Left ventricle myocardium inferior (tissue), 1 donor: ENCODE measurements at regions not wholly inside any gene's neighbourhood (a gene's known extent, or its start where the extent isn't known, plus 50 kb on each side); places are given as distances from the start of the nearest gene placed in this dataset.

ENCODE experiments used
- DNase-seq: peaks from one replicate; pipeline ENCODE4 v3.0.0-alpha.2; 2020
- H3K27ac ChIP-seq: fragments of 200-600 bp; replicated peaks from 2 replicates; pipeline ENCODE4 v1.8.0; 2021
- H3K27me3 ChIP-seq: fragments of 200-600 bp; 2 replicates; pipeline ENCODE4 v1.8.0; 2021; ENCODE audit warnings: low read depth
- H3K36me3 ChIP-seq: fragments of 200-600 bp; 2 replicates; pipeline ENCODE4 v1.8.0; 2021
- H3K4me1 ChIP-seq: fragments of 200-600 bp; 2 replicates; pipeline ENCODE4 v1.8.0; 2021
- H3K4me3 ChIP-seq: fragments of 200-600 bp; 2 replicates; pipeline ENCODE4 v1.8.0; 2021; ENCODE audit warnings: mild to moderate bottlenecking, moderate library complexity
- H3K9me3 ChIP-seq: fragments of 200-600 bp; replicated peaks from 2 replicates; pipeline ENCODE4 v1.8.0; 2021
- intact Hi-C: fragments of 100-400 bp; cut with micrococcal nuclease; formaldehyde crosslinking; loops from one replicate; pipeline ENCODE4 v1.11.0; 2022
- TF ChIP-seq, protein P1 (sequence below): fragments of 200-600 bp; IDR thresholded peaks from 2 replicates; pipeline ENCODE4 v1.8.0; 2021; ENCODE audit warnings: antibody characterized with exemption, mild to moderate bottlenecking, borderline replicate concordance
- donor health status: DM: no; HTN: yes; CAD: no; lungs with severe emphysema.

DNA sequence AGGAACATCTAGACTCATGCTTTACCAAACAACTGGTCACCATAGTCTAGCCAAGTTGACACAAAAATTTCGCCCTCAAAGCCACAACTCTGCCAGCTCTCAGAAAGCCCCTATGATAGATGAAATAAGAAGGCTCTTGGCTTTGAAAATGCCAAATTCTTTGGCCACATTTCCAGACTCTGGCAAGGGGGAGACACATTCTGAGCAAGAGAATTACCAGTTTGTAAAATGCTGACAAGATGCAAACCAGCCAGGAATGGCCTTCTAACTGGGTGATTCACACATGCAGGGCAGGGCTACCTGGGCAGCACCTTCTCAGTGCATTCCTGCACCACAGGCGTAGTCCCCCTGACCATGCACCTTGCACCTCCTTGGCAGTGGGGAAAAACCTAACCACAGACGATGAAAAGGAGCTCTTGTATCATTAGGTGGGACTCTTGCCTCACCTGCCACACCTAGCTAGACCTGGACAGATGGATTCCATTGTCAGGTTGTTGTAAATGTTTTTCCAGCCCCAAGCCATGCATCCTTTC, 77.4 kb upstream of the CPEB2 start:
- intact Hi-C loops: no loop called here
- no peak for DNase-seq
- Histone ChIP-seq H3K4me3 (no peak overlapping the region), H3K36me3 (no peaks in the 10 kb centered on the region), H3K4me1 (peaks cover 12% of the 10 kb centered on the region), H3K9me3 (no peaks in the 10 kb centered on the region), H3K27me3 (no peaks in the 10 kb centered on the region), H3K27ac (no peak overlapping the region)
- TF ChIP-seq, protein P1, sequence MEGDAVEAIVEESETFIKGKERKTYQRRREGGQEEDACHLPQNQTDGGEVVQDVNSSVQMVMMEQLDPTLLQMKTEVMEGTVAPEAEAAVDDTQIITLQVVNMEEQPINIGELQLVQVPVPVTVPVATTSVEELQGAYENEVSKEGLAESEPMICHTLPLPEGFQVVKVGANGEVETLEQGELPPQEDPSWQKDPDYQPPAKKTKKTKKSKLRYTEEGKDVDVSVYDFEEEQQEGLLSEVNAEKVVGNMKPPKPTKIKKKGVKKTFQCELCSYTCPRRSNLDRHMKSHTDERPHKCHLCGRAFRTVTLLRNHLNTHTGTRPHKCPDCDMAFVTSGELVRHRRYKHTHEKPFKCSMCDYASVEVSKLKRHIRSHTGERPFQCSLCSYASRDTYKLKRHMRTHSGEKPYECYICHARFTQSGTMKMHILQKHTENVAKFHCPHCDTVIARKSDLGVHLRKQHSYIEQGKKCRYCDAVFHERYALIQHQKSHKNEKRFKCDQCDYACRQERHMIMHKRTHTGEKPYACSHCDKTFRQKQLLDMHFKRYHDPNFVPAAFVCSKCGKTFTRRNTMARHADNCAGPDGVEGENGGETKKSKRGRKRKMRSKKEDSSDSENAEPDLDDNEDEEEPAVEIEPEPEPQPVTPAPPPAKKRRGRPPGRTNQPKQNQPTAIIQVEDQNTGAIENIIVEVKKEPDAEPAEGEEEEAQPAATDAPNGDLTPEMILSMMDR: no peak

DNA sequence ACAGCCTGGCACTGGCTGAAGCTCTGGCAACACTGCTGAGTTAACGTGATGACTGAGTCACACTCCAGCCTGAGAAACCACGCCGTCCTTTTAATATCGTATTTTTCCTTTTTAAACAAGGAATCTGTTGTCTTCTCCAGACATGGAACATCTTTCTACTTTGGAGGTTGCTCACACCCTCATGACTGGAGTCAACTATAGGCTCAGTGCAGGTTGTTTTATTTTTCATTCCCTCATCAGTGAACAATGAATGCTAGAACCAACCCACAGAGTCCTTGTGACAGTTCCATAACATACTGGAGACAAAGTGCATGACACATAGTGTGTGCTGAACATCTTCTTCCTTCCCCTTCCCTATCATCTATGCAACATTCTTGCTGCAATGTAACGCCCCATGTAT, 76.8 kb upstream of the CPEB2 start:
- no peaks in the 10 kb centered on the region for H3K27me3 ChIP-seq
- no peak overlapping the region for H3K4me3 ChIP-seq
- no peaks in the 10 kb centered on the region for H3K9me3 ChIP-seq
- TF ChIP-seq, protein P1: no peak
- H3K36me3 ChIP-seq: no peaks in the 10 kb centered on the region
- DNase-seq: no peak
- intact Hi-C loops: no loop called here
- H3K4me1 ChIP-seq: peaks cover 12% of the 10 kb centered on the region
- H3K27ac ChIP-seq: no peak overlapping the region

DNA sequence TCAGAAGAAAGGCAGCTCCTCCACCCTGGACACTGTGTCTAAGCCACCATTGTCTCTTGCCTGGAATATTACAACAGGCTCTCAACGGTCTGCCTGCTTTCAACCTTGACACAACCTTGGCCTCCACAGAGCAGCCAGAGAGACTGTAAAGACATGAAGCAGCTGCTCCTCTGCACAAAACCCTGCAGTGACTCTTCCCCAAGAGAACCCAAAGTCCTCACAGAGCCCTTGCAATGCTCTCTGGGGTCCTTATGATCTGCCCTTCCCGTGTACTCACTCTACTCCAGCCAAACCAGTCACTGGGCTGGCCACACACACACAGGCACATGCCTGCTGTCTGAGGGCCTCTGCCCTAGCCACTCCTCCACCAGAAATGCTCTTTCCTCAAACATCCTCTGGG, 75.9 kb upstream of the CPEB2 start:
- H3K4me3 ChIP-seq: no peak overlapping the region
- no peak for DNase-seq
- H3K27me3 ChIP-seq: no peaks in the 10 kb centered on the region
- no peaks in the 10 kb centered on the region for H3K36me3 ChIP-seq
- no peaks in the 10 kb centered on the region for H3K9me3 ChIP-seq
- H3K4me1 ChIP-seq: peaks cover 12% of the 10 kb centered on the region
- intact Hi-C loops: no loop called here
- H3K27ac ChIP-seq: peak overlapping the region; percentile 51
- TF ChIP-seq, protein P1: no peak

DNA sequence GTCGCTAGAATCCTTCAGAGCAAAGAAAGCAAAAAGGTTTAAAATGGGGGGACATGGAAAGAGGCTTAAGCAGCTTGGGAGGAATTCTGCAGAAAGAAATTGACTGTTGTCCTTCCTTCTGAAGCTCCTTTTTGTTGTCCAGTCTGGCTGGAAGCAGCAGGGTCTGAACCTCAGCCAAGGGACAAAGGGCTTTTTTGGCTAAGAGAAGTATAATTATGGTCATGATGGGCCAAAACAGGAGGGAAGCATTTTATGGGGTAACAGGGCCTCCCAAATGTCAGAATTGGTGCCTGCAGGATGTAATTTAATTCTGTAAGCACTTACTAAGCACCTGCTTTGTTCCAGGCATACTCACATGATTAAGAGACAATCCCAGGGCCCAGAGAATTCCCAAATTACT, 74.2 kb upstream of the CPEB2 start:
- H3K4me1 ChIP-seq: peaks cover 12% of the 10 kb centered on the region
- no peak overlapping the region for H3K27ac ChIP-seq
- no peak for DNase-seq
- H3K36me3 ChIP-seq: no peaks in the 10 kb centered on the region
- intact Hi-C loops: no loop called here
- H3K9me3 ChIP-seq: no peaks in the 10 kb centered on the region
- no peaks in the 10 kb centered on the region for H3K27me3 ChIP-seq
- no peak overlapping the region for H3K4me3 ChIP-seq
- TF ChIP-seq, protein P1: no peak

DNA sequence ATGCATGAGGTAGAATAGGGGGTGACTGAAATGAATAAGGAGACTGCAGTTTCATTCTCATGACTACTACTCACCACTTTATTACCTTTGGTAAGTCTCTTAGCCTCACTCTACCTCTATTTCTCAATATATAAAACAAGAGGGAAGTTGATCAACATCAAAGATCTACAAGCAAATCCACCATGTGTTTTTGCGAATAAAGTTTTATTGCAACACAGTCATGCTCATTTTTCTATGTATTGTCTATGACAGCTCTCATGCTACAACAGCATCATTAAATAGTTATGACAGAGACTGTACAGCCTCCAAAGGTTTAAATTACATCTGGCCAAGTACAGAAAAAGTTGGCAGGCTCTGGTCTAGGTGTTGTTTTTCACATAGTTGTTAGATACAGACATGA, 72.6 kb upstream of the CPEB2 start:
- Histone ChIP-seq H3K27me3 (no peaks in the 10 kb centered on the region), H3K9me3 (no peaks in the 10 kb centered on the region), H3K4me1 (peaks cover 12% of the 10 kb centered on the region), H3K4me3 (no peak overlapping the region), H3K36me3 (no peaks in the 10 kb centered on the region), H3K27ac (no peak overlapping the region)
- TF ChIP-seq, protein P1: no peak
- intact Hi-C loops: no loop called here
- DNase-seq: no peak
